Gastrocnemius medialis (tissue), 4 donors: ENCODE measurements at regions not wholly inside any gene's neighbourhood (a gene's known extent, or its start where the extent isn't known, plus 50 kb on each side); places are given as distances from the start of the nearest gene placed in this dataset.

ENCODE experiments used
- CTCF ChIP-seq, 5 experiments: fragments of 450-650 bp in 3 of 5; fragments of 200-600 bp in 2 of 5; sonication (generic) in 2 of 5; IDR thresholded peaks in 4 of 5; conservative IDR thresholded peaks in 1 of 5; 1 replicate in 4 of 5; 2 replicates in 1 of 5; pipeline ENCODE4 v1.5.1; 2016 to 2019; ENCODE audit warnings: antibody characterized with exemption in 5 of 5, mild to moderate bottlenecking in 3 of 5, moderate library complexity in 3 of 5
- POLR2A ChIP-seq, 2 donors: fragments of 450-650 bp; IDR thresholded peaks; one replicate each; pipeline ENCODE4 v1.6.1; 2017; ENCODE audit warnings: antibody characterized with exemption in 2 of 2, mild to moderate bottlenecking in 2 of 2, moderate library complexity in 2 of 2

GRCh38 chr17:74128456-74129211 lies 74.8 kb upstream of the RPL38 start:
- no peak for TF ChIP-seq POLR2A (IDR thresholded peaks at IDR 0.05)
- TF ChIP-seq CTCF (IDR thresholded peaks at IDR 0.05 in 4 of 5, conservative IDR thresholded peaks at IDR 0.05 in 1 of 5): no peak
